Fibroblast of peridontal ligament (primary cell): ENCODE measurements at regions not wholly inside any gene's neighbourhood (a gene's known extent, or its start where the extent isn't known, plus 50 kb on each side); places are given as distances from the start of the nearest gene placed in this dataset.
"Not testable (repeated sequence)": the region's sequence is repeated elsewhere in the genome, so short reads cannot be mapped to it uniquely, and the experiment has no call there.

Experiments
- DNase-seq: peaks from one replicate; pipeline ENCODE4 v3.0.0-alpha.2; 2010; ENCODE audit errors: extremely low read depth

DNA sequence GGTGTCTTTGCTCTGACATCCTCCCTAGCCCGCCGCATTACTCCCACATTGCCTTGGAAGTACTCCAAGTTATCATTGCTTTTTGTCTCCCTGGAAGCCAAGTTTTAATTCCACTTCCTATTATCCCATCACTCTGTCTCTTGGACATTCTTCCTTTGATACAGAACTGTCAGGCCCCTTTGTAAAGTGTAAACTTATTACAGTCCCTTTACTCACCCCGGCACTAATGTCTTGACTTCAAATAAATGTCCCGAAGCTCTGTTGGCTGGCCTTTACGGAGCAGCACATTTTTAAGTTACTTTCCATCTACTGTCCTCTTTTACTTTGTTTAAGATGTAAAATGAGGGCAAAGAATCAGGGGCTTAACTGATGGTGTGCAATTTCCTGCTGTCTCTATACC lies 223.5 kb upstream of the IGFBP7 start:
- DNase-seq, result no peak

DNA sequence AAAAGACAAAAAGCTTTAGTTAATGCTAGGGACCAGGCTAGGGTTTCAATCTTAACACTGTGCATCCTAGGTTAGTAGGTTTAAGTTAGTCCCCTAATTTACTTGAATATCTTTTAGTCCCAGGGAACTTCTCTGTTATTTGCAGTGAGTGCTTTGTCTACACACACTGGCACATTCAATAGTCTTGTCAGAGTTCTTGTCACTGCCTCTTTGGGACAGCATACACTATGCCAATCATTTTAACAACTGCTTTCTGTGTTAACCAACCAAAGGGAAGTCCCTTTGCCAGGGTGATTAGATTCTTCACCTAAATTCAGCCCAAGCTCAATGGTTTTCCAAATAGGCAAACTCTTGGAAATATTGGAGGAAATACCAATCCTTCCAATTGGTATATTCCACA lies 221.8 kb upstream of the IGFBP7 start:
- no peak for DNase-seq

DNA sequence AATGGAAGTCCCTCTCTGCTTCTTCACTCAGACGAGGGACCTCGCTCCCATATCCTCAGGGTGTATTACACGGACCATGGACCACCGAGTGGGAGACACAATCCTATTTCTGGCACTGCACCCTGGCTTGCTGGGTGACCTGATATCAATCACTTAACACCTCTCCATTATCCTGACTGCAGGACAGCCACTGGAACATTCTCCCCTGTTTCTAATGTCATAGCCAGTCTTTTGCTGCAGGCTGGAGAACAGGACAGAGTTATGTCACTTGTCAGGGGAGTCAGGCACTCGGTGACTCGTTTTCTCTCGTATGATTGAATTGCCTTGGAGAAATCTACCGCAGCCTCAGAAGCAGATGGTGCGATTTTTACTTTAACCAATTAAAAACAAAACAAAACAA lies 219.1 kb upstream of the IGFBP7 start:
- DNase-seq, result no peak

DNA sequence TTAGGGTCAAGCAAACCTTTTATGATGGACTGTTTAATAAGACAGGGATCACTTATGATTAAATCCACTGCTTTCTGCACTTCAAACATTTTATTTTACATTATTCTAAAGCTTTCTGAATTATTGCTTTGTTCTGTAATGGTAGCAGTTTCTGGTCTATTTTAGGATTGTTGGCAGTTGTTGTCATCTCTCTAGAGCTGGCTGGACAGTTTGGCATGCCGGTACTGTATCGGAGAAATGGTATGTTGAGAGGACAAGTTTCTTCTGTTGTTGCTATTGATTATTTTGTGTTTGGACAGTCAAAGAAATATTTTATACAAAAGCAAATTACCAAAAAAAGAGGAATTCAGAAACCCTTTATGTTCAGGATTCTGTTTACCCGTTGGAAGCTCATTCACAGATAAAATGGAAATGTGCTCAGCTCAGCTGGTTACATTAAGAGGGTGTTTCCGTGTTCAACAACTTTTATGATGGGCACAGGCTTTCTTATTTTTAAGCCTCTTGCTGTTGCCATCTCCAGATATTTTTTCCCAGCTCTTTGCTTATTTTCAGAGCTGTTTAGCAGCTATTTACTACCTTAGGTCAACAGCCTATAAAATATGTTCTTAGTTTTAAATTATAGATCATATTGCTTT lies 214.6 kb upstream of the IGFBP7 start:
- no peak for DNase-seq

DNA sequence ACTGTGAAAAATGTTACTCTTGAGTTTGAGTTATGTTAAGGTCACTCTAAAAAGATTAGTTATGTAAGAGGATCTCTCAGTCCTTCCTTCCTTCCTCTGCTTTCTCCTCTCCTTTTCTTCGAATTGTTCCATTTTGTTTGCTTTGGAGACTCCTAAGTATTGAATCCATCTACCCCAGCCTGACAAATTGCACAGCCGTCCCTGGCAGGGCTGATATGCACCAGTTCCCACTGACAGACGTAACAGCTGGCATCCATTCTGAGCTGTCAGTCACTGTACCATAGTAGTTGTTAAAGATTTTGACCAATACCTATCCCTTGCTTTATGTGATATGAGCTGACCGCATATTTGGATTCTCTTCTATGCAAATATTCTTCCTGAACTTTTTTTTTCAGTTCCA lies 210.7 kb upstream of the IGFBP7 start:
- no peak for DNase-seq

DNA sequence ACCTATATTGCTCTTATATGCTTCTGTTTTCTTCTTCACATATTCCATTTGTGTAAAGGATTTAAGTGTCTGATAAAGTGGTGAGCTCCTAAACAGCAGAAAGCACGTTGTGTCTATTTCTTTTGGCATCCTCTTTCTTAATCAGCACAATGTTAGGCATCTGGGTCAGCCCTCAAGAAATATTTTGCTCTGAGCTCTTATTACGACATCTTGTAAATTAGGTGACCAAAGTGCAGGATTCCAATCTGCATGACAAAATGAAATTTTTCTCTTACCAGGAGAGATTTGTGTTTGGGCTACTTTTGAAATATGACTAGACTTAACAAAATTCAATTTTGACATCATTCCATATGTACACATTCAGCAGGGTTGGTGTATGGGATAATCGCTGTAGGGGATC lies 210.0 kb upstream of the IGFBP7 start:
- DNase-seq, result no peak

DNA sequence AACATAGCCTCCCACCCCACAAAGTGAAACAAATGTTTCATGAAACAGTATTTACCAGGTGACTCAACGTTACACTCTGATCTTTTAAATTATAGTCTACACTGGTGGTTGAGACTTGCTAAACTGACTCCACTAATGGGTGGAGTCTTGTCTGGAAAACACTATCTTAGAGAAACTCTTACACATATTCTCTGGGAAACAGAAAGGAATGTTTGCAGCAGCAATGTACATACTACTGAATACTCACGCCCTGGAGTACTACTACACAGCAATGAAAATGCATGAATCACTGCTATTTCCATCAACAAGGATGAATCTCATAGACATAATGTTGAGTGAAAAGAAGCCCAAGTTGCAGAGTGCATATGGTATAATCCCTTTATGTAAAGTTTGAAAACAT lies 208.5 kb upstream of the IGFBP7 start:
- DNase-seq, result no peak

DNA sequence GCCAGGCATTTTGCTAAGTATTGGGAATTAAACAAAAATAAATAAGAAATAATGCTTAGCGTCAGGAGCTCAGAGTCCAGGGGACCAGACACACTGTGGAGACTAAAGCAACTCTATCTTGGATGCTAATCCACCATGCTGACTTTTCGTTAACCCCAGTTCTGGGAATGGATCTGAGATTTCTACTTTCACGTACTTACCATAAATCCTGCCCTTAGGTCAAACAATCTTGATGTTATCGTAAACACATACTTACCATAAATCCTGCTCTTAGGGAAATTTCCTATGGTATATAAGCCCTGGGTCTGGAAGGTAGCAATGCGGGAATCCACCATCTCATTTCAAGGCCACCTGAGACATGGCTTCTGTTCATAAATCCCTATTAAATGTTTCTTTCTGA lies 204.5 kb upstream of the IGFBP7 start:
- no peak for DNase-seq

DNA sequence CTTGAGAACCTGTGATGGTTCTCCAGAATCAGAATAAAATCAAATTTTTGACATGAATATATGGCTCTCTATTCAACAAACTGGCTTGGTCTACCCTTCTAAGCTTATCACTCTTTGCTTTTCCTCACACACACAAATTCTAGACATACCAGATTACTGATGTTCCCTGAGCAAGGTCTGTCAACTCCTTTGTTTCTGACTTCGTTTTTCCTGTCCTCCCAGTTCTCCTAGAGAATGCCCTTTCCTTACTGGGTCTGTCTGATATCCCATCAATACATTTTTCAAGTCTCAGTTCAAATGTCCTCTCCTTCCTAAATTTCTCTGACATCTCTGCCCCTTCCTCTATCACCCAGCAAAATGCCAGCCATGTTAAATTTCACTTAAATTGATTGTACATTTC lies 202.1 kb upstream of the IGFBP7 start:
- no peak for DNase-seq

DNA sequence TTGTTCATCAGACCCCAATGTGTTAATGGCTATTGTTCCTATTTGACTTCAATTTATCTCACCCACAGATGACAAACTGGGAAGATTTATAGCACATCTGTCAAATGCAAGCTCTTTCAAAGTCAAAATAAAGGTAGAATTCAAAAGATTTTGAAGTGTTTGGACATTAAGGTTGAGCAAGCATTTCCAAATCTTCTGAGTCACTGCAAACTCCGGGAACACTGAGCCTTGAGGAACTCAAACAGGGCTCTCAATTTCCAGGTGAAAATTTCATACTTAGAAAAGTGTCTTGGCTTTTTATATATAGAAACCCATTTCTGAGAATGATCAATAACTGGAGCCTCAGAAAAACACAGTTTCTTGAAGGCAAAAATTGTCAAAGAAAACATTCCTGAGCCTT lies 199.5 kb upstream of the IGFBP7 start:
- no peak for DNase-seq

DNA sequence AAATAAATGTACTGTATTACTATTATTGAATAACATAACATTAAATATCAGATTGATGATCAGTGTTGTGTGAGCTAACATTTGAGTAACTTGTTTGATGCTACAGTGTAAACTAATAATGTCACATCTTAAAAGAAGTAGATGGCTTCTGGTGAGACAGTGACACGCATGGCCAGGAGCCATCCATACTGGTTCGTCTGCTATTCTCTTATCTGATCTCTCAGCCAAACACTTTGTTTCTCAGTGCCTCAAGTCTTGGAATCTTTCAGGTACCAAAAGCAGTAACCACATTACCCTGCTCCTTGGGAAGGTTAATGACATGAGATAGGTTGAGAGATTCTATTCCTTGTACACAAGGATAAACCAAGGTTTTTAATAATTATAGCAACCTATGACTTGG lies 198.1 kb upstream of the IGFBP7 start:
- no peak for DNase-seq

DNA sequence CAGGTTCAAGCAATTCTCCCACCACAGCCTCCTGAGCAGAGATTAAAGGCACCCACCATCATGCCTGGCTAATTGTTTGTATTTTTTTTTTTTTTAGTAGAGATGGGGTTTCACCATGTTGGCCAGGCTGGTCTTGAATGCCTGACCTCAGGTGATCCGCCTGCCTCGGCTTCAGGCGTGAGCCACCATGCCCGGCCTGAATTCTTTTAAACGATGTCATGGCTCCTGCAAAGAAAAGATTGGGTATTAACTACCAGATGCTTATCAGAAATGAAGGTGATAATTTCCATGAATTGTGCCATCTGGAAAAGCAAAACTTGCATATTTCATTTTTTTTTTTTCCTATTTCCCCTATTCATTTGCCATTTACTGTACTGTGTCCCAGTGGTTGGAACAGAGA lies 195.7 kb upstream of the IGFBP7 start:
- DNase-seq, result no peak

DNA sequence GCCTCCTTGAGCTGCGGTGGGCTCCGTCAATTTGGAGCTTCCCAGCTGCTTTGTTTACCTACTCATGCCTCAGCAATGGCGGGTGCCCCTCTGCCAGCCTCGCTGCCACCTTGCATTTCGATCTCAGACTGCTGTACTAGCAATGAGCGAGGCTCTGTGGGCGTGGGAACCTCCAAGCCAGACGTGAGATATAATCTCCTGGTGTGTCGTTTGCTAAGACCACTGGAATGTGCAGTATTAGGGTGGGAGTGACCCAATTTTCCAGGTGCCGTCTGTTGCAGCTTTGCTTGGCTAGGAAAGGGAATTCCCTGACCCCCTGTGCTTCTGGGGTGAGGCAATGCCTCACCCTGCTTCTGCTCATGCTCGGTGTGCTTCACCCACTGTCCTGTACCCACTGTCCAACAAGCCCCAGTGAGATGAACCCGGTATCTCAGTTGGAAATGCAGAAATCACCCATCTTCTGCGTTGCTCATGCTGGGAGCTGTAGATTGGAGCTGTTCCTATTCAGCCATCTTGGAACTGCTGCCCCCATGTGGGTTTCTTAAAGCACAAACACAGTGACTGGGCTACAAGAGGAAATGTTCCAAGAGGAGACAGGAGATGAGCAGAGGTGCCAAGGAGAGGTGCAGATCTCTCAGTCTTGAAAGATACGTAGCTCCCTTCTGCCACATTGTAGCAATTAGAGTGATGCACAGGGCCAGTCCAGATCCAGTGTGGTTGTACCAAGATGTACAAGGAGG lies 193.0 kb upstream of the IGFBP7 start:
- DNase-seq, result no peak

DNA sequence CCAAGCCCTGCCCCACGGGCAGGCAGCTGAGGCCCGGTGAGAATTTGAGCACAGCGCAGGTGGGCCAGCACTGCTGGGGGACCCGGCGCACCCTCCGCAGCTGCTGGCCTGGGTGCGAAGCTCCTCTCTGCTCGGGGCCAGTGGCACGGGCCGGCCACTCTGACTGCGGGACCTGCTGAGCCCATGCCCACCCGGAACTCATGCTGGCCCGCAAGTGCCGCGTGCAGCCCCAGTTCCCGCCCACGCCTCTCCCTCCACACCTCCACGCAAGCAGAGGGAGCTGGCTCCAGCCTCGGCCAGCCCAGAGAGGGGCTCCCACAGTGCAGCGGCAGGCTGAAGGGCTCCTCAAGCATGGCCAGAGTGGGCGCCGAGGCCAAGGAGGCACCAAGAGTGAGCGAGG lies 190.1 kb upstream of the IGFBP7 start:
- not testable (repeated sequence) for DNase-seq

DNA sequence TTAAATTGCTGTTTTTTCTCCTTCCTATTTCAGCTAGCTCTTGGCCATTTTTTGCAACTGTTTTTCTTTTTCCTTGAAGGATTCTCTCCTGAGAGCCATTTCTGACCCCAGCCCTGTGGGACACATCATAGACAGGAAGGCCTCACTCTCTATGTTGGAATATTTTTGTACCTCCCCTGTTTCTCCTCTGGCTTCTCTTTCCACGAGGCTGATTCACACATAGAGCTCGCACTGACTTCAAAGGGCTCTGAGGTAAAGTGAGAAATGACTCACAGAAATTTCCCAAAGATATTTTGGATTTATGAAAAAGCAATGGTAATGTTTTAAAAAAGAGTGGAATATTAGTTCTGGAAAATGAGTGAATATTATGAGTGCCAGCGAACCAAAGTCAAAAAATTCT lies 181.7 kb upstream of the IGFBP7 start:
- no peak for DNase-seq

DNA sequence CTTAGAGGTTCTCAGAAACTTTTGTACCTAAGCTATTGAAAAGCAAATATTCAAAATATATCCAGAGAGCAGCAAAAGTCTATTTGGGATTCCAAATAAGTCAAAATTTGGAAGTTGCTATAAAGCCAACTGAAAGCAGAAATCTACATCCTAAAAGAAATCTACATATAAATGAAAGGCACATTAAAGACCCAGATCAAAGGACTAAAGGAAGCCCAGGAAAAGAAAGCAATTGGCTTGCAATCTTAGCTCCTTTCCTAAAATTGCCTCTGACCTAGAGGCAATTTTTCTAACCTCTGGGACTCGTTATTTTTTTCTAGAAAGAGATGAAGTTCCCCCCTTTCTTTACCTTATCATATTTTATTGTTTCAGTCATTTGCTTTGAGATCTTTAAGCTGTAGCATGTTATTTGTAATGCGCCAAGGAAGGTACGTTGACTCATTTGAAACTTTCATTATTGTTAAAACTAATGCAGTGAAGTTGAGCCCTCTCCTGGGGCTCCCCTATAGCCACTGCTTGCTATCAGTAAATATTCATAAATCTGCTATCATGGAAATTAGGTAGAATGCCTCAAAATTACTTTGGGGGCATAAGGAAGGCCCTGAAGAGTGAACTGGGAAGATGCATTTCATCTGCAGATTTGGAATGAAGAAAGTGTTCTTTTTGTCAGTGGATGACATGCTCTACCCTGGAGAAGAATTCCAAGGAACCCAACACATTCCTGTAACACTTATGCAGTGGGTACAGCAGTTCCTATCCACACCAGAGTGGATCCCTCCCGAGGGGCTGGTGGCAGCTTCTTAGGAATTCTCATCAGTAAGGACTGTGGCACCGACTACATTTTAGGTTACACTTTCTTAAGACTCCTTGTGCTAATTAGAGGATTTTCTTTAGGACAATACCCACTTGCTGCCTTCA lies 177.8 kb upstream of the IGFBP7 start:
- no peak for DNase-seq

DNA sequence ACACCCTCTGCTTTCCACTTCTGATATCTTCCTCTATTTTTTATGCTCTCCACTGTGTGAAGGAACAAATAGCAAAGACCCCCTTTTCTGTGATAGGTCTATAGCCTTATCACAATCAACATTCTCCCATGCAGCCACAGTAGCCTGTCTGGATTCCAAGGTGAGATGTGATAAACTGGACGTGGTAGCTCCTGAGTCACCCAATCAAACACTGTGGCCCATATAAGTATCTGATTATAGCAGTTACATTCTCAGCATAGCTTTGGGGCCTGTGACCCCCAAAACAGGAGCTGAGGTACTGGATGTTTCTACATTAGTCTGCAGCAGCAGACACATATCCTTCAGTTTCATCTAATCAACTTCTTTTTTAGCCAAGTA lies 172.7 kb upstream of the IGFBP7 start:
- DNase-seq, result no peak

DNA sequence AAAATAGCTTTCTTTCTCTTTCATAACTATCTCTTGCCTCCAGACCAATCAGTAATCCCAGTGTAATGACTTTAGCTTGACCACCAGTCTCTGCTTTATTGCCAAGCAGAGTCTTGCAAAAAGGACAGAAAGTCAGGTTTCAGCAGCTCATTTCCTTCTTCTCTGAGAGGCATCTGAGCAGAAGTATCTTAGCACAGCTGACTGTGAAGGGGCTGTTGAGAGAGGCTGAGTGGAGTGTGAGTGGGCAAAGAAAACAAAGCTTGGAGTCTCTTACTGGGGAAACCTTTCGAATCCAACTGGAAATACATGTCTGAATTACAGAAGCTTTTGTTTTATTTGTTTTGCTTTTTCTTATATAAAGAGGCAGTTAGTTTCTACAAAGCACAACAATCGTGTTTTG lies 170.3 kb upstream of the IGFBP7 start:
- no peak for DNase-seq

DNA sequence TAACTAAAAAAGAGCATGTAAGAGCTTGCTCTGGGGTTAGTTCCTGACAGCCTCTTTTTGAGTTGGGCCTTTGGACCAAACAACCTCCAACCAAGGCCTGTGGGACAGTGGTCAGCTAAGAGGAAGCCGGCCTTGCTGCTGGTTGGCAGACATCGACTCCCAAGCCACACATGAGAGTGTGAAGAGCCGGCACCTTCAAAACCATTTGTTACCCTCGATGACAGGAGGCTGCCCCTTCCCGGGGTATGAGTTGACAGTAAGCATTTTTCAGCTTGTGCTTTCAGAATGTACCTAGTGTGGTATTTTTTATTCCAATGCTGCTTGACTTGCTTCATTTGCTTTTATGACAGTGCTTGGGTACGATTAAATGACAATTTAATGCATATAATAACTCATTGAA lies 168.6 kb upstream of the IGFBP7 start:
- no peak for DNase-seq

DNA sequence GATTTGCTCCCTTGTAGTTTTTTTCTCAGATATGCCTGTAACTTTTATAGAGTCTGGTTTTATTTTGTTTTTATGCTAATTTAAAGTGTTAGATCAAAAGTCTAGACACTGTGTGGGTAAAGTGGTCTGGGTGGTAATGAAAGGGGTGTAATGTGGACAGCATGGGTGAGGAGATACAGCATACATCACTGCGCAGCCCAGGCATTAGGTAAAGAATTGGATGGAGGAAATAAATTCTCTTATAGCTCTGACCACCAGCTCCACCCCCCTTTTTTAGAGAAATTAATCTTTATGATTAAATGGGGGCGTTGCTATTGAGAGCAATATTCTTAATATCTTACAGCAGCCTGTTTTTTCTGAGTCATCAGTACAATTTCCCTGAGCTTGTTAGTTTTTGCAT lies 163.9 kb upstream of the IGFBP7 start:
- no peak for DNase-seq

DNA sequence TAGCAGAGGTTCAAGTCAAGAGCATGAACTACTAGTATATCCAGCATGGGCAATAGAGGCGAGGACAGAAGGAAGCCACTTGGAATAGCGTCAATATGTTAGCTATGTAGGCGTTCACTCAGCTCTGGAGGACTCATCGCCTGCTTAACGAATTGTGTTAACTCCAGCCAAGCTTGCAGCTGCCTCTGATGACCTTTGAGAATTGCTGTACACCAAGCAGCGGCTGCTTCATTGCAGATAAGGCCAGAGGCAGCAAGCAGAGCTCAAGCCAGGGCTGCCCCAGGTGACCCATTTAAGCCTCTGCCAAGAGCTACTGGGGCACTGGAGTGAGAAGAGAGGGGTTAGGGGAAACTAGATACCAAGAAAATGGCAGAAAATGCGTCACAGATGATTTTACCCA lies 160.2 kb upstream of the IGFBP7 start:
- DNase-seq, result no peak

DNA sequence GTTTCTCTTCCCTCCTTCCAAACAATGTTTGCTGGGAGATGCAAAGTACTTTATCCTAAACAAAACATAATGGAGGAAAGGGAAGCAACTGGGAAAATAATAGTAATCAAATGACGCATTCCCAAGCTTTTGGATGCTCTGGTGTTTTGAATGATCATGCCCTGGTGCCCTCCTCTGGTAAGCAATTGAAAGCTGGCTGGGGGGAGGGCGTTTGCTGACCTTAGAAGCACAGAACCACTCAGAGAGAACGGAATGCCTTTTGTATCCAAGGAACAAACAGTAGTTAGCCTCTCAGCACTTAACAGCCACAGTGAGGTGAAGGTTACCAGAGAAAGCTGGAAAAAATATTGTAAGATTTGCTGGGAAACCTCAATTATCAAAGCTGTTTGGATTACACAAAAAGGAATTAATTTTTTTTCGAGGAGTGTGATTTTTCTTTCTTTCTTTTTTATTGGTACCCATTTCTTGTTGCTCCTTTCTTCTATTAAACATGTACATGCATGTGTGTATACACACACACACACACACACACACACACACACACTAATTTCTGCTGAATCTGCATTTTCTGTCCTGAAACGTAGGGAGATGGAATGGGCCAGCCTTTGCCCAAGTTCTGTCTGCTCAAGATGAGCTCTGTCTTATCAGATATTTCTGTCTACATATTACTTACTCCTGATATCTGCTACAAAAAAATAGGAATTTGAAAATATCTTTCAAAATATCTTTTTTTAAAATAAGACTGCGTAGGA lies 155.8 kb upstream of the IGFBP7 start:
- no peak for DNase-seq
